ENCODE measurements at regions not wholly inside any gene's neighbourhood (a gene's known extent, or its start where the extent isn't known, plus 50 kb on each side); places are given as distances from the start of the nearest gene placed in this dataset.

DNA sequence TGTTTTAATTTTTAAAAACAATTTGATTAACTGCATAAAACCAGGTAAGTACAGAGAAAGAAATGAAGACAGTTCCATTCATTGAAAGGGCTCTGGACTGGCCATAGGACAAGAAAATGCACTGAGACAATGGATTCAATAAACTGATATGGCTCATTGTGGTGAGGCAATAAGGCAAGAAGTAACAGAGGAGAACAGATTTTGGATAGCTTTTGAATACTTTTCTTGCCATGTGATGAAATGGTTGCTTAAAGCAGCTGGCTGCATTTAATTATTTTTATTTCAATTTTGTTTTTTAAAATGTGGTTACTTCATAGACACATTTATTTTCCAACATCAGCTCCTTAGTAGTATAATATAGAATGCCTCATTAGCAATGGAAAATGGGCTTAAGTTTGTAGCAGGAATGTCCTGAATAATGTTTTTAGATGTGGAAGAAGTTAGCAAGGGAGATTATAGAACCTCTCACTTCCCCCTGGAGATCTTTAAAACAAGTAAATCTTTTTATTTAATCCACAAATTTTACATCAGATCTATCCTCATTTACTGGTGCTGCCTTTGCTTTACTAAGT, 646.9 kb upstream of the ZEB2 start:
- Histone ChIP-seq H3K27ac (no peak overlapping the region), H3K9me3 (no peaks in the 10 kb centered on the region), H3K36me3 (no peaks in the 10 kb centered on the region), H3K27me3 (no peaks in the 10 kb centered on the region), H3K4me3 (no peak overlapping the region), H3K4me1 (no peaks in the 10 kb centered on the region)
- no peak for DNase-seq (ENCODE audit: low spot score in 2 of 2)
- TF ChIP-seq, protein P1, sequence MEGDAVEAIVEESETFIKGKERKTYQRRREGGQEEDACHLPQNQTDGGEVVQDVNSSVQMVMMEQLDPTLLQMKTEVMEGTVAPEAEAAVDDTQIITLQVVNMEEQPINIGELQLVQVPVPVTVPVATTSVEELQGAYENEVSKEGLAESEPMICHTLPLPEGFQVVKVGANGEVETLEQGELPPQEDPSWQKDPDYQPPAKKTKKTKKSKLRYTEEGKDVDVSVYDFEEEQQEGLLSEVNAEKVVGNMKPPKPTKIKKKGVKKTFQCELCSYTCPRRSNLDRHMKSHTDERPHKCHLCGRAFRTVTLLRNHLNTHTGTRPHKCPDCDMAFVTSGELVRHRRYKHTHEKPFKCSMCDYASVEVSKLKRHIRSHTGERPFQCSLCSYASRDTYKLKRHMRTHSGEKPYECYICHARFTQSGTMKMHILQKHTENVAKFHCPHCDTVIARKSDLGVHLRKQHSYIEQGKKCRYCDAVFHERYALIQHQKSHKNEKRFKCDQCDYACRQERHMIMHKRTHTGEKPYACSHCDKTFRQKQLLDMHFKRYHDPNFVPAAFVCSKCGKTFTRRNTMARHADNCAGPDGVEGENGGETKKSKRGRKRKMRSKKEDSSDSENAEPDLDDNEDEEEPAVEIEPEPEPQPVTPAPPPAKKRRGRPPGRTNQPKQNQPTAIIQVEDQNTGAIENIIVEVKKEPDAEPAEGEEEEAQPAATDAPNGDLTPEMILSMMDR (IDR thresholded peaks at IDR 0.05): no peak
- no peak for TF ChIP-seq POLR2AphosphoS5 (IDR thresholded peaks at IDR 0.05)
- no peak for TF ChIP-seq POLR2A (IDR thresholded peaks at IDR 0.05)
- intact Hi-C loops (cut with DNase I; ENCODE audit: low total_unique reads): no loop called here

DNA sequence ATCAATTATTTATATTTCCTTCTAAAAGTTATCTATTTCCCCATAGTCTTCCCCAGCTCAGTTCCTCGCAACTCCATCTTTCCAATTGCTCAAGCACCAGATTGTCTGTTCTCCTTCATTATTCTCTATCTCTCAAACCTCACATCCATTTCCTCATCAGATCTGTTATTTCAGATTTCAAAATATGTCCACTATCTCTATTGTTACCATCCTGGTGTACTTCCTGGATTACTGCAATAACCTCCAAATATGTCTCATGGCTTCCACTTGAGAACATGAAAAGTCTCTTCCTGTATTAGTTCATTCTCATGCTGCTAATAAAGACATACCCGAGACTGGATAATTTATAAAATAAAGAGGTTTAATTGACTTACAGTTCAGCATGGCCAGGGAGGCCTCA, 641.7 kb upstream of the ZEB2 start:
- intact Hi-C loops (cut with DNase I; ENCODE audit: low total_unique reads): no loop called here
- Histone ChIP-seq H3K4me3 (no peak overlapping the region), H3K27ac (no peak overlapping the region), H3K4me1 (peaks cover 0 to 8% of the 10 kb centered on the region in 2 donors), H3K27me3 (no peaks in the 10 kb centered on the region), H3K36me3 (no peaks in the 10 kb centered on the region), H3K9me3 (no peaks in the 10 kb centered on the region)
- TF ChIP-seq POLR2AphosphoS5 (IDR thresholded peaks at IDR 0.05) (no peak), POLR2A (IDR thresholded peaks at IDR 0.05) (no peak)
- TF ChIP-seq, protein P1 (IDR thresholded peaks at IDR 0.05): no peak
- no peak for DNase-seq (ENCODE audit: low spot score in 2 of 2)

DNA sequence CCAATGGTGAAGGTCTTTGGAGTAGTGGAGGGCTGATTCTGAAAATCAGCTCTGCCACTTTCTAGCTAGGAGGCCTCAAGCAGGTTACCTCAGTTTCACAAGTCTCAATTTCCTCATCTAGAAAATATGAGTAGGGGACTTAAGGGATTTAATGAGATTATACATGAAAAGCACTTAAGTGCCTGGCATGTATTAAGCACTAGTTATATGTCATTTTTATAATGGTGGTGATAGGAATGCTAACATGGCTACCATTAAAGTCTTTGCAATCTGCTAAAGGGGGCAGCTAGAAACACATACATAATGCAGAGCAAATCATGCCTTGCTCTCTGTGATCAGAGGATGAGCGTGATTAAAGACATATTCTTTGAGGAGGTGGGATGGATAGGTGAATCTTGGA, 640.9 kb upstream of the ZEB2 start:
- no peak for TF ChIP-seq POLR2A (IDR thresholded peaks at IDR 0.05)
- peaks cover 0 to 8% of the 10 kb centered on the region in 2 donors for H3K4me1 ChIP-seq
- no peaks in the 10 kb centered on the region for H3K27me3 ChIP-seq
- H3K9me3 ChIP-seq: no peaks in the 10 kb centered on the region
- no peak for DNase-seq (ENCODE audit: low spot score in 2 of 2)
- H3K27ac ChIP-seq: no peak overlapping the region
- H3K36me3 ChIP-seq: no peaks in the 10 kb centered on the region
- no peak overlapping the region for H3K4me3 ChIP-seq
- intact Hi-C loops (cut with DNase I; ENCODE audit: low total_unique reads): no loop called here

DNA sequence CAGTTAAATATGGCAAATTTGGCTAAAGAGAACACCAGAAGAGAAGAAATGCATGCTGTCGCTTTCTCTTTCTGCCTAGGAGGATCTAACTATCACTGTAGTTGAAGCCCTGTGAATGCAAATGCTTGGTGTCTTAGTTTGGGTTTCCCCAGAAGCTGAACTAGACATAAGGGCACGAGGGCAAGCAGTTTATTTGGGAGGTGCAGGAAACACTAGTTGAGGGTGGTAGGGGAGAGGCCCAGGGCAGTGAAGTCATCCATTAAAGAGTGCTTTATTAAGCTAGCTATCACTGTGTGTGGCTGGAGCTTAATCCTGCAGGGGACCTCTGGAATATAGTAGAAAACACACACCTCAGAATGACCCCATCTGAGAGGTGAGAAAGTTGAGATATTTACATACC, 639.8 kb upstream of the ZEB2 start:
- H3K4me3 ChIP-seq: no peak overlapping the region
- H3K27me3 ChIP-seq: no peaks in the 10 kb centered on the region
- H3K36me3 ChIP-seq: no peaks in the 10 kb centered on the region
- TF ChIP-seq POLR2A (IDR thresholded peaks at IDR 0.05) (no peak), POLR2AphosphoS5 (IDR thresholded peaks at IDR 0.05) (no peak)
- TF ChIP-seq, protein P1 (IDR thresholded peaks at IDR 0.05): no peak
- H3K9me3 ChIP-seq: no peaks in the 10 kb centered on the region
- H3K27ac ChIP-seq: no peak overlapping the region
- no peak for DNase-seq (ENCODE audit: low spot score in 2 of 2)
- intact Hi-C loops (cut with DNase I; ENCODE audit: low total_unique reads): no loop called here
- peaks cover 0 to 8% of the 10 kb centered on the region in 2 donors for H3K4me1 ChIP-seq

DNA sequence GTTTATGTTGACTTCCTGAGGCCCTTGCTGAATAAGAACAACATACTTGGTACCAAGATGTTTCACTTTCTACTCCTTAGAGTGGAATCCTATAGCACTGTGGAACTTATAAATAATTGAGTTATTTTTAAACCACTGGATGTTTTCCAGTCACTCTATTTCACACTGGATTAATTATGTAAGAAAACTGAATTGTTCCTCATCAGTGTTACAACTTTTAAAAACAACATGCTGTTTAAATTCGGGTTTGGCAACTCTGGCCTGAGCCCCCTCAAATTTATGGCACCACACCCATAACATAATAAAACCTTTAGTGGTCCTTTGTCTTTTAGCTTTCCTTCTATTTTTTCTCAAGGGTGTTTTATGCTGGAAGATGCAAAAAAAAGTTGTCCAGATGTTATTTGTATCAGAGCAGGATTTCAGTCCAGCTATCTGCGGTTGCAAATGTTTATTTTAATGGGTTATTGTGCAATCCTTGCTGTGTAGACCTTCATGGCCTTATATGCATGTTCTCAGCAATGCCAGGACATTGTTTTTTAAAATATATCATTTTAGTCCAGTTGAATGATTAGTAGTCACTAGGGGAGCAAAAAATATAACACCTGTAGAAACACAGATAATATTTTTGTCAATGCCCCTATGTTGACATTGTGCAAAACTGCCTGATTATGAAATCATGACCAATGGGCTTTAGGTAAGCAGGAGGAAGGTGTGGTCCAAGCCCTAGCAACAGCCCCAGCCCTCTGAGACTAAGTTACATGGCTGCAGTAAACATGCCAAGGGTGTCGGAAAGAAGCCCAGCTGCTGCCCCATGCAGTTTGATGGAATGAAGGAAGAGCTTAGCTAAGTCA, 638.0 kb upstream of the ZEB2 start:
- H3K9me3 ChIP-seq: no peaks in the 10 kb centered on the region
- TF ChIP-seq POLR2AphosphoS5 (IDR thresholded peaks at IDR 0.05) (no peak), POLR2A (IDR thresholded peaks at IDR 0.05) (no peak)
- TF ChIP-seq, protein P1 (IDR thresholded peaks at IDR 0.05): no peak
- no peak overlapping the region for H3K4me3 ChIP-seq
- no peaks in the 10 kb centered on the region for H3K27me3 ChIP-seq
- DNase-seq (ENCODE audit: low spot score in 2 of 2): no peak
- no peaks in the 10 kb centered on the region for H3K36me3 ChIP-seq
- intact Hi-C loops (cut with DNase I; ENCODE audit: low total_unique reads): no loop called here
- H3K4me1 ChIP-seq: peaks cover 0 to 8% of the 10 kb centered on the region in 2 donors
- H3K27ac ChIP-seq: peak overlapping the region in 1 of 2 donors; percentile 25
